Endometrial microvascular endothelial cells (primary cell): ENCODE measurements at regions not wholly inside any gene's neighbourhood (a gene's known extent, or its start where the extent isn't known, plus 50 kb on each side); places are given as distances from the start of the nearest gene placed in this dataset.
"Not testable (repeated sequence)": the region's sequence is repeated elsewhere in the genome, so short reads cannot be mapped to it uniquely, and the experiment has no call there.

Experiments
- in situ Hi-C: cut with HindIII; loops from 2 replicates; pipeline ENCODE4 v1.10.0; 2017; ENCODE audit warnings: low sequenced_read_pairs, low pct_unique_long_range_greater_than_20kb; ENCODE audit errors: inconsistent ontology term

GRCh38 chr5:39767916-39768315 lies 343.1 kb upstream of the DAB2 start:
- in situ Hi-C loops, result no loop called here

GRCh38 chr5:39765366-39765765 lies 340.6 kb upstream of the DAB2 start:
- in situ Hi-C loops, result no loop called here

DNA sequence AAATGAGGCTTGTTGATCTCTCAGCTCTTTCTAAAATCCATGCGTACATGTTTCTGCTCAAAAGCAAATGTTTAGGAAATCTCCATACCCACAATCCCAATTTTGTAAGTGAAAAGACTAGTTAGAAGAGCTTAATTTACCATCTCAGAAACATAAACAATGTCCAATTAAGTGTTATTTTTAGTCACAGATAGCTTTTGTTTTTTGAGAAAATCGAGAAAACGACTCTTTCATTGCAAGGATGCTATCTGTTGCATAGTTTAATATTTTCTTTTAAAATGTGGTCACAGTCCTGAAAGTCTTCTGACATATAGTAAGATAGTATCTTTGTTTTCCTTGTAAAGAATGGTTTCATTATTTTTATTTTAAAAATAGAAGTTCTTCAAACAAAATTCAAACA lies 338.0 kb upstream of the DAB2 start:
- in situ Hi-C loops, result no loop called here

- in situ Hi-C loops, result no loop called here
These were observed 336.6 kb upstream of the DAB2 start for GRCh38 chr5:39761199-39761950.

DNA sequence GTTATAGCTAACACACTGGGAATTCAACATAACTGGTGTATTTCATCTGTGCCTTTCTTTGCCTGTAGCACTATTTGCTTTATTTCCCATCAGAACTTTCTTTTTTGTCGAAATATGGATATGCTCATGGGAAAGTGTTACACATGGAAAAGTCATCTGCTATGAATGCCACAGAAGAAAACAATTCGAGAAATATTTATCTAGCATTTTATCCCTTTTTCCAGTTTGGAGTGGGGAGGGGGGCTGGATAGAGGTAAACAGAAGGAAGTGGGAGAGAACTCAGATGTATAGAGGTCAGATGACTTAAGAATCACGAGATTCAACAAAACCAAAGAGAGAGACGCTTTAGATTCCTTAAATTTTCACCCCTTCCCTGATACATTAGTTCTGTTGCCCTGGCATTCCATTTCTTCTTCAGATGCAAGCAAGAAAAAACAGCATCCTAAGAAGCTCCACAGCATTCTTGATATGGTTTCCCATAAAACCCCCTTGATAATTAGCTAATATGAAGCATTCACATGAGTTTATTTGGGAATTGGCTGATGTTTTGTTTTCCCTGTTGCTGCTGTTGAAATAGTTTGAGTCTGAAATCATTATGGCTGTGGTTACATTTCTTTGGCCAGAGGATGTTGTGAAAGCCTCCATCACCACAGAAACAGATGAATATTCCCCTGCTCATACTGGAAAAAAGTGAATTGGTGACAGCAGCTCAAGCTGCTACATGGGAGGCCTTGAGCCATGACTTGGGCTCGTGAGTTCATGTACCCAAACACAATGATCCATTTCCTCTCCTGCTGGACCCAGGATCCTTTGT lies 335.8 kb upstream of the DAB2 start:
- in situ Hi-C loops, result no loop called here

DNA sequence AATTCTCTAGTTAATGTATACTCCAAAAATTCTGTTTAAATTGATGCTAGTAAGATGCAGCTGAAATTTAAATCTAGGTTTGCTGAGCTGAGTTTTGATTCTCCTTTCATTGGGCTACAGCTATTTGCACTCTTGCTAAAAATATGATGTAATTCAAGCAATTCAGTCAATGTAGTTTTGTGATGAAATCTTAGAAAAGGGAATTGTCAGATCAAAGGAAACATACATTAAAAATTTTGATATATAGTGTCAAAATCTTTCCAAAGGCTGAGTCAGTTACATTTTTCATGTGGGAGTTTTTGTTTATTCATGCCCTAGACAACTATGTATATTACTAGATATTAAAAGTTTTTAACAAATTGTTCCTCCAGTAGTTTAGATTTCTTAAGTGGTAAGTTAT lies 334.9 kb upstream of the DAB2 start:
- in situ Hi-C loops, result no loop called here

GRCh38 chr5:39758426-39758825 lies 333.6 kb upstream of the DAB2 start:
- in situ Hi-C loops, result no loop called here

DNA sequence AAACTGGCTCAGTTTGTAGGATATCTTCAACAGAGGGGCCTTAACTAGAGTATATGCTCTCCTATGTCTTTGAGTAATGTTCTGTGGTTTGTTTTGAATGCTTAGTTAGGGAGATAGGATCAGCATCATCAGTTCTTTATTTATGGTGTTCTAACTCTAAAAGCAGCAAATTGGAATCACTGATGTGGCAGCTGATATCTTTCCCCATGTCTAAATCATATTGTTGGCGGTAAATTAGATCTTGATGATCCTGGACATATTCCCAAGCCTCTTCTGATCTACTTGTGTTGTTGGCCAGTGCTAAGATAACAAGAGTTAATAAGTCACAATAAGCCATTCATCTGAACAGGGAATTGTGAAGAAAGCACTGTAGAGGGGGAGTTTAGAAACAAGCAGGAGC lies 332.4 kb upstream of the DAB2 start:
- in situ Hi-C loops, result no loop called here

DNA sequence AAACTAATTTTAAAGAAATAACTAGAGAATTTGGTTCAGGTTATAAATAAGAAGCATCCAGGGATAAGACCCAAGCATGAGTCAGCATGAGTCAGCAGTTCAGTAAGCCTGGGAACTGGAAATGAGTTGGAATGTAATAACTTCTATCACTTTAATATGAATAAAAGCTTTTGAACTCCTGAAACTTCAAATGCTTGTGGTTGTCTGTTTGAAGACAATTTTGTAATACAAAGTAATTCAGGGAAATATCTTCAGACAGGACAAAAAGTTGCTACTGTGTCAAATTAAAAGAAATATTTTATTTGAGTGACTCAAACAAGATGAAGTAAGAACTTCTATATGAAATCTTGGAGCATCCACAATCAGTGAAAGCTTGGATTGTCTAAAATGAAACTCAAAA lies 331.2 kb upstream of the DAB2 start:
- in situ Hi-C loops, result no loop called here

DNA sequence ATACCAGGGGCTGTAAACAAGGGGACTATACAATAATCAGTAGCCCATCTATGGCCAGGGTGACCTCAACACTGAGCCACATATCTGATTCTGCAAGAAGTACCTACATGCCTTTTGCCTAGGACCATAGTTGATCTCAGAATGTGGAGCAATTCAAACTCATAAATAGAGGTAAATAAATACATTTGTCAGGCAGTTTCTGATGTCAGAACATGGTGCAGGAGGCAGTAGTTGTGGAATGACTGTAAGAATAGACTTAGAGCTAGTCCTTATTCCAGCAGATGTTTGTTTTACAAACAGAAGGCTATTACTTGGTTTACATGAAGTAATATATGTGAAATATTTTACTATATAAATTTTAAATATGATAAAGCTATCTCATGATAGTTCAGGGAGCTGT lies 330.7 kb upstream of the DAB2 start:
- in situ Hi-C loops, result no loop called here

DNA sequence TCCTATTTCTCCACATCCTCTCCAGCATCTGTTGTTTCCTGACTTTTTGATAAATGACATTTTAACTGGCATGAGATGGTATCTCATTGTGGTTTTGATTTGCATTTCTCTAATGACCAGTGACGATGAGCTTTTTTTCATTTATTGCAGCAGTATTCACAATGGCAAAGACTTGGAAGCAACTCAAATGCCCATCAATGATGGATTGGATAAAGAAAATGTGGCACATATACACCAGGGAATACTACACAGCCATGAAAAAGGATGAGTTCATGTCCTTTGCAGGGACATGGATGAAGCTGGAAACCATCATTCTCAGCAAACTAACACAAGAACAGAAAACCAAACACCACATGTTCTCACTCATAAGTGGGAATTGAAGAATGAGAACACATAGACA lies 329.0 kb upstream of the DAB2 start:
- in situ Hi-C loops, result not testable (repeated sequence)

- in situ Hi-C loops, result no loop called here
These were observed 325.9 kb upstream of the DAB2 start for GRCh38 chr5:39750661-39751060.

GRCh38 chr5:39742916-39743315 lies 318.1 kb upstream of the DAB2 start:
- in situ Hi-C loops, result no loop called here

- in situ Hi-C loops, result no loop called here
These were observed 315.6 kb upstream of the DAB2 start for GRCh38 chr5:39740404-39740803.

- in situ Hi-C loops, result no loop called here
These were observed 307.4 kb upstream of the DAB2 start for GRCh38 chr5:39732166-39732565.

- in situ Hi-C loops, result no loop called here
These were observed 305.9 kb upstream of the DAB2 start for GRCh38 chr5:39730699-39731098.

DNA sequence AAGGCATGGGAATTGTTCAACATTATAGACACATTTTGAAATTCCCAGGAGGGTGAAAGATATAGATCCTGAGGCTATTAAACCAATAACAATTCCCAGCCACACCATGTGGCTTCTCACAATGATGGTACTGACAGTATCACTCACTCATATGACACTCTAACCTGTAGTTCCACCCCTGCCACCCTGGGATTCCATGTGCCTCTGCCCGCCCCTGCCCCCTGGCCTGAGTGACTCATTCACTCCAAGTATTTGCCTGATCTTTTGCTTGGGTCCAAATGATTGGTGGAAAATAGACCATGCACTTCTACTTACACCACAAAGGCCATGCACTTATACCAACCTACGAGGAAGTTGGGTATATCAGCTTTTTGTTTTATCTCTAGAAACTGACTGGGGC lies 305.2 kb upstream of the DAB2 start:
- in situ Hi-C loops, result no loop called here

DNA sequence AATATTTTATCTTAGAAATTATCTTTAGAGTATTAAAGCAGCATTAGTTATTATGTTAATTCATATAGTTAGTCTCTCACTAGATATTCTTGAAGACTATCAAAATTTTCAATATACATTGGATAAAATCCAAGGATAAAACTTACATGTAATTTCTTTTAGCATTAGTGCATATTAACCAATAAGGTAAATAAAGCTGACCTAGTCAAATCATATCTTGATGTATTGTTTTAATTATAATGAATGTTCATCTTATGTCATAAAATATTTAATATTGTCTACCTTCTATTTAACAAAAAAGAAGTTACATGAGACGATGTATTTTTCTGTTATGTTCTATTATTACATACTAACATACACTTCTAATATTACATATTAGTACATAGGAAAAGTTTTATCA lies 301.7 kb upstream of the DAB2 start:
- in situ Hi-C loops, result no loop called here

DNA sequence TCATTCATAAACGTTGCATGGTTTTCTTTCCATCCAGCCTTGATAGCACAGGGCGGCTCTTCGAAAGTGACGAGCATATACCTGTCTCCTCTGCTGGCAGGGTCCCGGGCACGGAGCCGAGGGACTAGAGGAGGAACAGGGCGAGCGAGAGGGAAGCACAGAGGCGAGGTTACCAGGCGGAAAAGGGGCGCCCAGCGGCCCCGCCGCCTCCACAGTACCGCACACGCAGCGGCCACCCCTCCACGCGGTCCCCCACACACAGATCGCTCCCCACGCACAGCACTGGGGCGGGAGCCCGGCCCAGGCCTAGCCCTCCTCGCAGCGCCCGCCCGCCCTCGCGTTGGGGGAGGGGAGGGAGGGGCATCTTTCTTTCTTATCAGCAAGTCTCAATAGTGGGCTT lies 296.6 kb upstream of the DAB2 start:
- in situ Hi-C loops, result no loop called here

- in situ Hi-C loops, result no loop called here
These were observed 295.4 kb upstream of the DAB2 start for GRCh38 chr5:39720136-39720535.
